HepG2 (cell line): ENCODE measurements at regions not wholly inside any gene's neighbourhood (a gene's known extent, or its start where the extent isn't known, plus 50 kb on each side); places are given as distances from the start of the nearest gene placed in this dataset.

ENCODE experiments used
- ATRX ChIP-seq: sonication (generic); formaldehyde crosslinking; IDR thresholded peaks from 2 replicates; pipeline ENCODE4 v1.4.0; 2020; ENCODE audit warnings: missing genetic modification reagents, borderline replicate concordance
- EZH2 ChIP-seq: conservative IDR thresholded peaks from 2 replicates; pipeline ENCODE4 v1.6.1; 2012; ENCODE audit warnings: mild to moderate bottlenecking, low read depth, low read length, moderate library complexity
- FOSL1 ChIP-seq: sonication (generic); formaldehyde crosslinking; IDR thresholded peaks from 2 replicates; pipeline ENCODE4 v1.9.0; 2021; ENCODE audit warnings: missing genetic modification reagents, borderline replicate concordance
- POLR2A ChIP-seq, 2 experiments: IDR thresholded peaks; 2 replicates each; pipeline ENCODE4 v1.6.1; 2011; ENCODE audit warnings: low read depth in 2 of 2, low read length in 2 of 2, mild to moderate bottlenecking in 1 of 2, moderate library complexity in 1 of 2; ENCODE audit not compliant: insufficient read depth in 1 of 2
- SETDB1 ChIP-seq: sonication (generic); formaldehyde crosslinking; IDR thresholded peaks from 2 replicates; pipeline ENCODE4 v1.5.1; 2020; ENCODE audit warnings: missing genetic modification reagents, mild to moderate bottlenecking, borderline replicate concordance
- SYNCRIP ChIP-seq: fragments of 200-400 bp; formaldehyde crosslinking; IDR thresholded peaks from 2 replicates; pipeline ENCODE4 v1.6.1; 2018; ENCODE audit warnings: mild to moderate bottlenecking, low read depth, low read length; ENCODE audit not compliant: insufficient read depth
- ZBTB1 ChIP-seq: sonication (generic); formaldehyde crosslinking; IDR thresholded peaks from 2 replicates; pipeline ENCODE4 v1.4.0; 2020; ENCODE audit warnings: missing genetic modification reagents, borderline replicate concordance
- ZFP37 ChIP-seq: sonication (generic); formaldehyde crosslinking; IDR thresholded peaks from 2 replicates; pipeline ENCODE4 v1.4.0; 2020; ENCODE audit warnings: missing genetic modification reagents, borderline replicate concordance
- ZMAT5 ChIP-seq: sonication (generic); formaldehyde crosslinking; IDR thresholded peaks from 2 replicates; pipeline ENCODE4 v1.5.0; 2020; ENCODE audit warnings: mild to moderate bottlenecking, low read depth, missing genetic modification reagents, borderline replicate concordance
- ZNF589 ChIP-seq: sonication (generic); formaldehyde crosslinking; conservative IDR thresholded peaks from 2 replicates; pipeline ENCODE4 v1.8.0; 2022; ENCODE audit warnings: mild to moderate bottlenecking, moderate library complexity, missing genetic modification reagents
- TF ChIP-seq, protein P1 (sequence below): sonication (generic); formaldehyde crosslinking; IDR thresholded peaks from 2 replicates; pipeline ENCODE4 v1.4.0; 2020; ENCODE audit warnings: missing genetic modification reagents, borderline replicate concordance
- TF ChIP-seq, protein P2 (sequence below): sonication (generic); formaldehyde crosslinking; IDR thresholded peaks from 2 replicates; pipeline ENCODE4 v1.5.0; 2020; ENCODE audit warnings: missing genetic modification reagents

- no peak for TF ChIP-seq ZNF589 (CRISPR knock-in tag)
- TF ChIP-seq ZBTB1 (CRISPR knock-in tag): no peak
- no peak for TF ChIP-seq SYNCRIP
- no peak for TF ChIP-seq FOSL1 (CRISPR knock-in tag)
- no peak for TF ChIP-seq SETDB1 (CRISPR knock-in tag)
- no peak for TF ChIP-seq ZFP37 (CRISPR knock-in tag)
- no peak for TF ChIP-seq ATRX (CRISPR knock-in tag)
- no peak for TF ChIP-seq POLR2A (IDR thresholded peaks at IDR 0.05; ENCODE audit: insufficient read depth in 1 of 2, low read depth in 2 of 2, low read length in 2 of 2)
- TF ChIP-seq, protein P1, sequence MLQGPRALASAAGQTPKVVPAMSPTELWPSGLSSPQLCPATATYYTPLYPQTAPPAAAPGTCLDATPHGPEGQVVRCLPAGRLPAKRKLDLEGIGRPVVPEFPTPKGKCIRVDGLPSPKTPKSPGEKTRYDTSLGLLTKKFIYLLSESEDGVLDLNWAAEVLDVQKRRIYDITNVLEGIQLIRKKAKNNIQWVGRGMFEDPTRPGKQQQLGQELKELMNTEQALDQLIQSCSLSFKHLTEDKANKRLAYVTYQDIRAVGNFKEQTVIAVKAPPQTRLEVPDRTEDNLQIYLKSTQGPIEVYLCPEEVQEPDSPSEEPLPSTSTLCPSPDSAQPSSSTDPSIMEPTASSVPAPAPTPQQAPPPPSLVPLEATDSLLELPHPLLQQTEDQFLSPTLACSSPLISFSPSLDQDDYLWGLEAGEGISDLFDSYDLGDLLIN (CRISPR knock-in tag): no peak
- no peak for TF ChIP-seq EZH2
- TF ChIP-seq, protein P2, sequence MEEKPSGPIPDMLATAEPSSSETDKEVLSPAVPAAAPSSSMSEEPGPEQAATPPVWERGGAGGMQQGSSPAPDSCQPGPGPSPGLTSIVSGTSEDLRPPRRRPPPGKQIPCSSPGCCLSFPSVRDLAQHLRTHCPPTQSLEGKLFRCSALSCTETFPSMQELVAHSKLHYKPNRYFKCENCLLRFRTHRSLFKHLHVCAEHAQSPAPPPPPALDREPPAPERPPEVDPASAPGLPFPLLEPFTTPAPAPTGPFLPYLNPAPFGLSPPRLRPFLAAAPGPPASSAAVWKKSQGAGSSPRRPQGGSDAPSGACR (CRISPR knock-in tag): no peak
- no peak for TF ChIP-seq ZMAT5
These were observed 337.1 kb upstream of the AKR1E2 start for GRCh38 chr10:4488904-4489303.
